NCI-H446 treated with DMSO at 0.1 percent for 48 hours (cell line): ENCODE measurements at regions not wholly inside any gene's neighbourhood (a gene's known extent, or its start where the extent isn't known, plus 50 kb on each side); places are given as distances from the start of the nearest gene placed in this dataset.
"Not testable (repeated sequence)": the region's sequence is repeated elsewhere in the genome, so short reads cannot be mapped to it uniquely, and the experiment has no call there.

Experiments
- DNase-seq: peaks from one replicate; lab custom pipeline; 2025; lab: John Stamatoyannopoulos, UW

- DNase-seq, result no peak
Observed at GRCh38 chr13:71300602-71301001, 566.4 kb downstream of the DACH1 start.

GRCh38 chr13:71291842-71292146 is 575.2 kb downstream of the DACH1 start:
- no peak for DNase-seq

GRCh38 chr13:71290963-71291841 is 575.8 kb downstream of the DACH1 start:
- no peak for DNase-seq

GRCh38 chr13:71289980-71290379 is 577.0 kb downstream of the DACH1 start:
- not testable (repeated sequence) for DNase-seq

- no peak for DNase-seq
Observed at GRCh38 chr13:71285700-71286099, 581.3 kb downstream of the DACH1 start.

- no peak for DNase-seq
Observed at GRCh38 chr13:71278512-71278911, 588.5 kb downstream of the DACH1 start.

GRCh38 chr13:71274923-71275608 is 591.9 kb downstream of the DACH1 start:
- no peak for DNase-seq

GRCh38 chr13:71261256-71261655 is 605.7 kb downstream of the DACH1 start:
- no peak for DNase-seq

GRCh38 chr13:71260246-71260645 is 606.8 kb downstream of the DACH1 start:
- no peak for DNase-seq

GRCh38 chr13:71255633-71256032 is 611.4 kb downstream of the DACH1 start:
- DNase-seq, result no peak

GRCh38 chr13:71254384-71254783 is 612.6 kb downstream of the DACH1 start:
- DNase-seq, result no peak

GRCh38 chr13:71252184-71252704 is 614.8 kb downstream of the DACH1 start:
- DNase-seq, result no peak

- no peak for DNase-seq
Observed at GRCh38 chr13:71251292-71251951, 615.6 kb downstream of the DACH1 start.

- DNase-seq, result no peak
Observed at GRCh38 chr13:71249011-71249410, 618.0 kb downstream of the DACH1 start.

GRCh38 chr13:71244161-71244560 is 622.8 kb downstream of the DACH1 start:
- DNase-seq, result no peak

GRCh38 chr13:71242201-71242600 is 624.8 kb downstream of the DACH1 start:
- peak; percentile 49 for DNase-seq

GRCh38 chr13:71240911-71241310 is 626.1 kb downstream of the DACH1 start:
- no peak for DNase-seq

- DNase-seq, result no peak
Observed at GRCh38 chr13:71237332-71237731, 629.7 kb downstream of the DACH1 start.

- DNase-seq, result no peak
Observed at GRCh38 chr13:71219698-71220415, 647.1 kb downstream of the DACH1 start.

GRCh38 chr13:71218960-71219359 is 648.0 kb downstream of the DACH1 start:
- DNase-seq, result no peak

GRCh38 chr13:71217827-71218226 is 649.2 kb downstream of the DACH1 start:
- DNase-seq, result peak; percentile 79

- no peak for DNase-seq
Observed at GRCh38 chr13:71214821-71215220, 652.2 kb downstream of the DACH1 start.
